DMS114 treated with DMSO at 0.1 percent for 48 hours (cell line): ENCODE measurements at regions not wholly inside any gene's neighbourhood (a gene's known extent, or its start where the extent isn't known, plus 50 kb on each side); places are given as distances from the start of the nearest gene placed in this dataset.
"Not testable (repeated sequence)": the region's sequence is repeated elsewhere in the genome, so short reads cannot be mapped to it uniquely, and the experiment has no call there.

ENCODE experiments used
- DNase-seq: peaks from one replicate; lab custom pipeline; 2025; ENCODE audit not compliant: unreplicated experiment; lab: John Stamatoyannopoulos, UW

GRCh38 chr15:20473465-20473864 lies 68.1 kb downstream of the GOLGA6L6 start:
- not testable (repeated sequence) for DNase-seq

- not testable (repeated sequence) for DNase-seq
Observed at GRCh38 chr15:20472983-20473382, 68.6 kb downstream of the GOLGA6L6 start.

- DNase-seq = not testable (repeated sequence)
Observed at GRCh38 chr15:20470810-20471209, 70.8 kb downstream of the GOLGA6L6 start.

GRCh38 chr15:20441138-20441537 lies 100.5 kb downstream of the GOLGA6L6 start:
- DNase-seq = not testable (repeated sequence)

- not testable (repeated sequence) for DNase-seq
Observed at GRCh38 chr15:20440390-20440789, 101.2 kb downstream of the GOLGA6L6 start.

DNA sequence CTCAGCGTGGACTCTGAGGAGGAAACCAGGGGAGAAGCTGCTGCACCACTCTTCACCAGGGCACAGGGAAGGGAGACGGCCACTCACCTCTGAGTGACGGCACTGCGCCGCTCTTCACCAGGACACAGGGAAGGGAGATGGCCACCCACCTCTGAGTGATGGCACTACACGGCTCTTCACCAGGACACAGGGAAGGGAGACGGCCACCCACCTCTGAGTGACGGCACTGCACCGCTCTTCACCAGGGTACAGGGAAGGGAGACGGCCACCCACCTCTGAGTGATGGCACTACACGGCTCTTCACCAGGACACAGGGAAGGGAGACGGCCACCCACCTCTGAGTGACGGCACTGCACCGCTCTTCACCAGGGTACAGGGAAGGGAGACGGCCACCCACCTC lies 102.5 kb downstream of the GOLGA6L6 start:
- DNase-seq = not testable (repeated sequence)

- DNase-seq = not testable (repeated sequence)
Observed at GRCh38 chr15:20438255-20438654, 103.3 kb downstream of the GOLGA6L6 start.

GRCh38 chr15:20433468-20433867 lies 108.1 kb downstream of the GOLGA6L6 start:
- not testable (repeated sequence) for DNase-seq

DNA sequence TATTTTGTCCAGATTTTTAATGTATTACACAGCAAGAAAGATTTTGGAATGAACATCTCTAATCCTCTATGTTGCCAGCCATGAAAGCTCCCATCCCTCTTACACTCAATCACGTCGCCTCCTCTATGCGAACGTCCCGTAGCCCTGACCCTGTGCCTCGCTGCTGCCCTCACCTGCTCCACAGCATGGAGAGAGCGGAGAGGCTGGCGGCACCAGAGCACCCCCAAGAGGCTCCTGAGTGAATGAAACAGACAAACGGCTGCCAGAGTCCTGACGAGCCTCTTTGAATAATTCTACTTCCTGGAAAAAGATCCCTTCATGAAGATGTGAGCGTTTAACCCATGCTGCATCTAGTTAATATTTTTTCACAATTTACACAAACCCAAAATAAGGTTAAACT lies 111.1 kb downstream of the GOLGA6L6 start:
- not testable (repeated sequence) for DNase-seq

GRCh38 chr15:20420710-20421109 lies 120.9 kb downstream of the GOLGA6L6 start:
- not testable (repeated sequence) for DNase-seq

- not testable (repeated sequence) for DNase-seq
Observed at GRCh38 chr15:20416618-20417017, 125.0 kb downstream of the GOLGA6L6 start.

DNA sequence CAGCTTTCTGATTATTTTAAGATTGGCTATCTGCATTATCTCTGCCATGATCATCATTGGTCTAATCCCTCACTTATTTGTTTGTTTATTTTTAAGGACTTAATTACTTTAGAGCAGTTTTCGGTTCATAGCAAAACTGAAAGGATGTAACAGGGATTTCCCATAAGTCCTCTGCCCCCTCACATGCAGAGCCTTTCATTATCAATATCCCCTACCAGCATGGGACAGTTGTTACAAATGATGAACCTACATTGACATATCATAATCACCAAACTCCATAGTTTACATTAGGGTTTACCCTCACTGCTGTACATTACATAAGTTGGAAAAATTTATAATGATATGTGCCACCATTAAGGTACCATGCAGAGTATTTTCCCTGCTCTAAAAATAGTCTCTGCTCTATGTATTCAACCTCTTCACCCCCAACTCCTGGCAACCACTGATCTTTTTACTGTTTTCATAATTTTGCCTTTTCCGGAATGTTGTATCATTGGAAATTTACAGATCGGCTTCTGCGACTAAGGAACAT lies 131.9 kb downstream of the GOLGA6L6 start:
- not testable (repeated sequence) for DNase-seq

- DNase-seq = no peak
Observed at GRCh38 chr15:20409247-20409646, 132.4 kb downstream of the GOLGA6L6 start.

GRCh38 chr15:20407553-20407952 lies 134.0 kb downstream of the GOLGA6L6 start:
- no peak for DNase-seq

- not testable (repeated sequence) for DNase-seq
Observed at GRCh38 chr15:20404571-20404970, 137.0 kb downstream of the GOLGA6L6 start.

DNA sequence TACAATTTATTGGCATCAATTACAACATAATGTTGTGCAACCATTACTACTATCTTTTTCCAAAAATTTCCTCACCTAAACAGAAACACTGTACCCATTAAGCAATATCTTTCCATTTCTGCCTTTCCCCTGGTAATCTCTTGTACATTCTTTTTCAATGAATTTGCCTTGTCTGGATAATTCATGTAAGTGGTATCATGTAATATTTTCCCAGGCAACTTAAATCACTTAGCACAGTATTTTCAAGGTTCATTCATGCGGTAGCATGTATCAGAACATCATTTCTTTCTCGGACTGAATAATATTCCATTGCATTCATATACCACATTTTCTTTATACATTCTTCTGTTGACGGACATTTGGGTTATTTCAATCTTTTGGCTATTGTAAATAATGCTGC lies 139.0 kb downstream of the GOLGA6L6 start:
- DNase-seq = not testable (repeated sequence)

- not testable (repeated sequence) for DNase-seq
Observed at GRCh38 chr15:20401058-20401457, 140.5 kb downstream of the GOLGA6L6 start.

GRCh38 chr15:20398680-20399079 lies 142.9 kb downstream of the GOLGA6L6 start:
- not testable (repeated sequence) for DNase-seq

- not testable (repeated sequence) for DNase-seq
Observed at GRCh38 chr15:20388161-20388560, 153.4 kb downstream of the GOLGA6L6 start.

- DNase-seq = no peak
Observed at GRCh38 chr15:20386198-20386597, 155.4 kb downstream of the GOLGA6L6 start.

DNA sequence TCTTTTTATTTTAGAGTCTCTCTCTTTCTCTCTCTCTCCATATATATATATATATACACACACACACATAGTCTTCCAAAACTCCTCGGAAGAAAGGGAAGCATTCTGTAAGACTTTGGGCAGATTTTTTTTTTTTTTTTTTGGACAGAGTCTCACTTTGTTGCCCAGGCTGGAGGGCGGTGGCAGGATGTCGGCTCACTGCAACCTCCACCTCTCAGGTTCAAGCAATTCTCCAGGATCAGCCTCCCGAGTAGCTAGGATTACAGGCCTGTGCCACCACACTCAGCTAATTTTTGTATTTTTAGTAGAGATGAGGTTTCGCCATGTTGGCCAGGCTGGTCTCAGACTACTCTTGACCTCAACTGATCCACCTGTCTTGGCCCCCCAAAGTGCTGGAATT lies 161.4 kb downstream of the GOLGA6L6 start:
- not testable (repeated sequence) for DNase-seq

DNA sequence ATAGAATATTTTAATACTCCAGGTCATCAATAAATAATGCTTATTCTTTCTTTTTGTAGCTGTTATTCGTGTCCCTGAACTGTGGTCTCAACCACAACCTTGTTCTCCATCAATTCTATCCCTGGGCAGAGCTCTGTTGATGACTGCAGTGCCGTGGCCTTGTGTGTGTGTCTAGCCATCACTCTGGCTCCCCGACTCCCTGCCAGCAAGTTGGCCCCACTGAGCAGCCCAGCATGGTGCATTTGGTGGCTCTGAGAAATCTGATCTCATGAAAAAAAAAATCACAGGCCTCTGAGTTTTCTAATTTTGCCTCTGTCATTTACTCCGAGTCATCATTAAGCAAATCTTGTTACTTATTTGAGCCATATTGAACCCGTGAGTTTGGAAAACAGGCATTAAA lies 164.7 kb downstream of the GOLGA6L6 start:
- no peak for DNase-seq

- not testable (repeated sequence) for DNase-seq
Observed at GRCh38 chr15:20372416-20372815, 169.2 kb downstream of the GOLGA6L6 start.
